ENCODE measurements at regions not wholly inside any gene's neighbourhood (a gene's known extent, or its start where the extent isn't known, plus 50 kb on each side); places are given as distances from the start of the nearest gene placed in this dataset.

GRCh38 chr14:28493516-28493915, 273.1 kb upstream of the FOXG1 start:
- H3K4me3 ChIP-seq (ENCODE audit: low read length) = no peak overlapping the region
- no peak overlapping the region for H2AFZ ChIP-seq (ENCODE audit: low read depth, low read length)

GRCh38 chr14:28494196-28494595, 272.4 kb upstream of the FOXG1 start:
- no peak overlapping the region for H2AFZ ChIP-seq (ENCODE audit: low read depth, low read length)
- H3K9me3 ChIP-seq (ENCODE audit: low read length) = no peaks in the 10 kb centered on the region
- H3K27me3 ChIP-seq (ENCODE audit: insufficient read depth, low read length) = no peaks in the 10 kb centered on the region
- no peaks in the 10 kb centered on the region for H3K4me1 ChIP-seq (ENCODE audit: insufficient read depth, low read length)
- no peak overlapping the region for H3K4me3 ChIP-seq (ENCODE audit: low read length)
- H3K36me3 ChIP-seq (ENCODE audit: insufficient read depth, low read length) = no peaks in the 10 kb centered on the region

More at GRCh38 chr14:28493516-28493915, 273.1 kb upstream of the FOXG1 start:
- Histone ChIP-seq H3K9me3 (ENCODE audit: low read length) (no peaks in the 10 kb centered on the region), H3K36me3 (ENCODE audit: insufficient read depth, low read length) (no peaks in the 10 kb centered on the region), H3K27me3 (ENCODE audit: insufficient read depth, low read length) (no peaks in the 10 kb centered on the region), H3K4me1 (ENCODE audit: insufficient read depth, low read length) (no peaks in the 10 kb centered on the region)

GRCh38 chr14:28496364-28496763, 270.2 kb upstream of the FOXG1 start:
- Histone ChIP-seq H3K9me3 (ENCODE audit: low read length) (no peaks in the 10 kb centered on the region), H2AFZ (ENCODE audit: low read depth, low read length) (no peak overlapping the region), H3K36me3 (ENCODE audit: insufficient read depth, low read length) (no peaks in the 10 kb centered on the region), H3K27me3 (ENCODE audit: insufficient read depth, low read length) (no peaks in the 10 kb centered on the region), H3K4me1 (ENCODE audit: insufficient read depth, low read length) (no peaks in the 10 kb centered on the region), H3K4me3 (ENCODE audit: low read length) (no peak overlapping the region)

- H3K36me3 ChIP-seq (ENCODE audit: insufficient read depth, low read length) = no peaks in the 10 kb centered on the region
- H2AFZ ChIP-seq (ENCODE audit: low read depth, low read length) = no peak overlapping the region
- no peaks in the 10 kb centered on the region for H3K4me1 ChIP-seq (ENCODE audit: insufficient read depth, low read length)
- no peaks in the 10 kb centered on the region for H3K9me3 ChIP-seq (ENCODE audit: low read length)
- H3K27me3 ChIP-seq (ENCODE audit: insufficient read depth, low read length) = no peaks in the 10 kb centered on the region
- no peak overlapping the region for H3K4me3 ChIP-seq (ENCODE audit: low read length)
Observed at GRCh38 chr14:28502517-28502916, 264.1 kb upstream of the FOXG1 start.

GRCh38 chr14:28515571-28515970, 251.0 kb upstream of the FOXG1 start:
- no peak overlapping the region for H2AFZ ChIP-seq (ENCODE audit: low read depth, low read length)

GRCh38 chr14:28536889-28537288, 229.7 kb upstream of the FOXG1 start:
- no peaks in the 10 kb centered on the region for H3K4me1 ChIP-seq (ENCODE audit: insufficient read depth, low read length)
- no peak overlapping the region for H2AFZ ChIP-seq (ENCODE audit: low read depth, low read length)
- no peaks in the 10 kb centered on the region for H3K36me3 ChIP-seq (ENCODE audit: insufficient read depth, low read length)
- H3K27me3 ChIP-seq (ENCODE audit: insufficient read depth, low read length) = no peaks in the 10 kb centered on the region
- no peak overlapping the region for H3K4me3 ChIP-seq (ENCODE audit: low read length)
- H3K9me3 ChIP-seq (ENCODE audit: low read length) = no peaks in the 10 kb centered on the region

More at GRCh38 chr14:28515571-28515970, 251.0 kb upstream of the FOXG1 start:
- no peaks in the 10 kb centered on the region for H3K9me3 ChIP-seq (ENCODE audit: low read length)
- no peaks in the 10 kb centered on the region for H3K27me3 ChIP-seq (ENCODE audit: insufficient read depth, low read length)
- H3K4me3 ChIP-seq (ENCODE audit: low read length) = no peak overlapping the region
- H3K36me3 ChIP-seq (ENCODE audit: insufficient read depth, low read length) = no peaks in the 10 kb centered on the region
- no peaks in the 10 kb centered on the region for H3K4me1 ChIP-seq (ENCODE audit: insufficient read depth, low read length)

GRCh38 chr14:28542040-28542439, 224.5 kb upstream of the FOXG1 start:
- H3K4me3 ChIP-seq (ENCODE audit: low read length) = no peak overlapping the region
- no peaks in the 10 kb centered on the region for H3K27me3 ChIP-seq (ENCODE audit: insufficient read depth, low read length)
- no peaks in the 10 kb centered on the region for H3K9me3 ChIP-seq (ENCODE audit: low read length)
- H2AFZ ChIP-seq (ENCODE audit: low read depth, low read length) = no peak overlapping the region
- no peaks in the 10 kb centered on the region for H3K4me1 ChIP-seq (ENCODE audit: insufficient read depth, low read length)
- H3K36me3 ChIP-seq (ENCODE audit: insufficient read depth, low read length) = no peaks in the 10 kb centered on the region

- Histone ChIP-seq H3K4me1 (ENCODE audit: insufficient read depth, low read length) (no peaks in the 10 kb centered on the region), H3K36me3 (ENCODE audit: insufficient read depth, low read length) (no peaks in the 10 kb centered on the region), H3K9me3 (ENCODE audit: low read length) (no peaks in the 10 kb centered on the region), H3K27me3 (ENCODE audit: insufficient read depth, low read length) (no peaks in the 10 kb centered on the region), H2AFZ (ENCODE audit: low read depth, low read length) (no peak overlapping the region), H3K4me3 (ENCODE audit: low read length) (no peak overlapping the region)
Observed at GRCh38 chr14:28565345-28565744, 201.2 kb upstream of the FOXG1 start.

GRCh38 chr14:28570391-28570790, 196.2 kb upstream of the FOXG1 start:
- Histone ChIP-seq H3K4me1 (ENCODE audit: insufficient read depth, low read length) (no peaks in the 10 kb centered on the region), H3K27me3 (ENCODE audit: insufficient read depth, low read length) (no peaks in the 10 kb centered on the region), H3K4me3 (ENCODE audit: low read length) (no peak overlapping the region), H3K36me3 (ENCODE audit: insufficient read depth, low read length) (no peaks in the 10 kb centered on the region), H2AFZ (ENCODE audit: low read depth, low read length) (no peak overlapping the region), H3K9me3 (ENCODE audit: low read length) (no peaks in the 10 kb centered on the region)

GRCh38 chr14:28571636-28572035, 195.0 kb upstream of the FOXG1 start:
- no peaks in the 10 kb centered on the region for H3K4me1 ChIP-seq (ENCODE audit: insufficient read depth, low read length)
- H2AFZ ChIP-seq (ENCODE audit: low read depth, low read length) = no peak overlapping the region
- H3K36me3 ChIP-seq (ENCODE audit: insufficient read depth, low read length) = no peaks in the 10 kb centered on the region
- no peaks in the 10 kb centered on the region for H3K27me3 ChIP-seq (ENCODE audit: insufficient read depth, low read length)
- H3K9me3 ChIP-seq (ENCODE audit: low read length) = no peaks in the 10 kb centered on the region
- no peak overlapping the region for H3K4me3 ChIP-seq (ENCODE audit: low read length)

GRCh38 chr14:28576523-28576922, 190.1 kb upstream of the FOXG1 start:
- Histone ChIP-seq H3K9me3 (ENCODE audit: low read length) (no peaks in the 10 kb centered on the region), H3K4me1 (ENCODE audit: insufficient read depth, low read length) (no peaks in the 10 kb centered on the region), H3K4me3 (ENCODE audit: low read length) (no peak overlapping the region), H3K27me3 (ENCODE audit: insufficient read depth, low read length) (no peaks in the 10 kb centered on the region), H3K36me3 (ENCODE audit: insufficient read depth, low read length) (no peaks in the 10 kb centered on the region), H2AFZ (ENCODE audit: low read depth, low read length) (no peak overlapping the region)

GRCh38 chr14:28577187-28577586, 189.4 kb upstream of the FOXG1 start:
- Histone ChIP-seq H3K4me3 (ENCODE audit: low read length) (no peak overlapping the region), H3K36me3 (ENCODE audit: insufficient read depth, low read length) (no peaks in the 10 kb centered on the region), H3K27me3 (ENCODE audit: insufficient read depth, low read length) (no peaks in the 10 kb centered on the region), H2AFZ (ENCODE audit: low read depth, low read length) (no peak overlapping the region), H3K9me3 (ENCODE audit: low read length) (no peaks in the 10 kb centered on the region), H3K4me1 (ENCODE audit: insufficient read depth, low read length) (no peaks in the 10 kb centered on the region)

GRCh38 chr14:28577711-28578131, 188.9 kb upstream of the FOXG1 start:
- Histone ChIP-seq H3K36me3 (ENCODE audit: insufficient read depth, low read length) (no peaks in the 10 kb centered on the region), H3K27me3 (ENCODE audit: insufficient read depth, low read length) (no peaks in the 10 kb centered on the region), H3K4me3 (ENCODE audit: low read length) (no peak overlapping the region), H2AFZ (ENCODE audit: low read depth, low read length) (no peak overlapping the region), H3K4me1 (ENCODE audit: insufficient read depth, low read length) (no peaks in the 10 kb centered on the region), H3K9me3 (ENCODE audit: low read length) (no peaks in the 10 kb centered on the region)

GRCh38 chr14:28584951-28585350, 181.6 kb upstream of the FOXG1 start:
- no peaks in the 10 kb centered on the region for H3K4me1 ChIP-seq (ENCODE audit: insufficient read depth, low read length)
- H2AFZ ChIP-seq (ENCODE audit: low read depth, low read length) = no peak overlapping the region
- H3K4me3 ChIP-seq (ENCODE audit: low read length) = no peak overlapping the region
- H3K9me3 ChIP-seq (ENCODE audit: low read length) = no peaks in the 10 kb centered on the region
- H3K36me3 ChIP-seq (ENCODE audit: insufficient read depth, low read length) = no peaks in the 10 kb centered on the region
- no peaks in the 10 kb centered on the region for H3K27me3 ChIP-seq (ENCODE audit: insufficient read depth, low read length)
